GM19025 (cell line): ENCODE measurements at regions not wholly inside any gene's neighbourhood (a gene's known extent, or its start where the extent isn't known, plus 50 kb on each side); places are given as distances from the start of the nearest gene placed in this dataset.
"Not testable (repeated sequence)": the region's sequence is repeated elsewhere in the genome, so short reads cannot be mapped to it uniquely, and the experiment has no call there.

Source experiments
- ATAC-seq: cut with Tn5 transposase; IDR thresholded peaks from one replicate; pipeline ENCODE4 v1.9.1; 2021; ENCODE audit warnings: mild to moderate bottlenecking, low read depth, moderate library complexity; ENCODE audit not compliant: unreplicated experiment

- ATAC-seq: no peak
These were observed 1339.2 kb upstream of the TENM4 start for GRCh38 chr11:80779905-80780605.

- no peak for ATAC-seq
These were observed 1338.1 kb upstream of the TENM4 start for GRCh38 chr11:80778941-80779340.

- no peak for ATAC-seq
These were observed 1337.6 kb upstream of the TENM4 start for GRCh38 chr11:80778432-80778831.

- ATAC-seq: no peak
These were observed 1333.1 kb upstream of the TENM4 start for GRCh38 chr11:80773919-80774318.

GRCh38 chr11:80771017-80771416 is 1330.2 kb upstream of the TENM4 start:
- no peak for ATAC-seq

GRCh38 chr11:80758787-80759186 is 1318.0 kb upstream of the TENM4 start:
- no peak for ATAC-seq

GRCh38 chr11:80748207-80748925 is 1307.5 kb upstream of the TENM4 start:
- no peak for ATAC-seq

GRCh38 chr11:80746300-80746699 is 1305.5 kb upstream of the TENM4 start:
- no peak for ATAC-seq

- ATAC-seq: no peak
These were observed 1304.6 kb upstream of the TENM4 start for GRCh38 chr11:80745416-80745815.

GRCh38 chr11:80733790-80734189 is 1293.0 kb upstream of the TENM4 start:
- ATAC-seq: no peak

- no peak for ATAC-seq
These were observed 1292.5 kb upstream of the TENM4 start for GRCh38 chr11:80733361-80733760.

GRCh38 chr11:80727315-80727714 is 1286.5 kb upstream of the TENM4 start:
- ATAC-seq: peak; percentile 86

GRCh38 chr11:80726236-80726635 is 1285.4 kb upstream of the TENM4 start:
- ATAC-seq: no peak

- no peak for ATAC-seq
These were observed 1283.5 kb upstream of the TENM4 start for GRCh38 chr11:80724366-80724765.

- ATAC-seq: no peak
These were observed 1281.8 kb upstream of the TENM4 start for GRCh38 chr11:80722629-80723028.

GRCh38 chr11:80720295-80720694 is 1279.5 kb upstream of the TENM4 start:
- no peak for ATAC-seq

GRCh38 chr11:80719292-80719646 is 1278.4 kb upstream of the TENM4 start:
- ATAC-seq: no peak

GRCh38 chr11:80718611-80719291 is 1277.9 kb upstream of the TENM4 start:
- no peak for ATAC-seq

- ATAC-seq: no peak
These were observed 1261.4 kb upstream of the TENM4 start for GRCh38 chr11:80702264-80702663.

- no peak for ATAC-seq
These were observed 1259.6 kb upstream of the TENM4 start for GRCh38 chr11:80700386-80700785.

GRCh38 chr11:80699406-80700177 is 1258.8 kb upstream of the TENM4 start:
- ATAC-seq: not testable (repeated sequence)
